ENCODE measurements at regions not wholly inside any gene's neighbourhood (a gene's known extent, or its start where the extent isn't known, plus 50 kb on each side); places are given as distances from the start of the nearest gene placed in this dataset.

GRCh38 chrX:148229801-148230303 lies 248.7 kb downstream of the FMR1NB start:
- no peak for TF ChIP-seq CTCF (conservative IDR thresholded peaks at IDR 0.05; ENCODE audit: low read depth, low read length)
- H3K4me3 ChIP-seq (ENCODE audit: low read length) = no peak overlapping the region
- no peak for DNase-seq (ENCODE audit: low read depth)

- no peak for DNase-seq (ENCODE audit: low read depth)
Observed at GRCh38 chrX:148259990-148260389, 240.4 kb upstream of the AFF2 start.

GRCh38 chrX:148265829-148266228 lies 234.6 kb upstream of the AFF2 start:
- H3K4me3 ChIP-seq (ENCODE audit: low read length) = no peak overlapping the region
- no peak for TF ChIP-seq CTCF (conservative IDR thresholded peaks at IDR 0.05; ENCODE audit: low read depth, low read length)
- DNase-seq (ENCODE audit: low read depth) = no peak

More at GRCh38 chrX:148259990-148260389, 240.4 kb upstream of the AFF2 start:
- H3K4me3 ChIP-seq (ENCODE audit: low read length) = no peak overlapping the region
- no peak for TF ChIP-seq CTCF (conservative IDR thresholded peaks at IDR 0.05; ENCODE audit: low read depth, low read length)

GRCh38 chrX:148268673-148269072 lies 231.7 kb upstream of the AFF2 start:
- TF ChIP-seq CTCF (conservative IDR thresholded peaks at IDR 0.05; ENCODE audit: low read depth, low read length) = no peak
- H3K4me3 ChIP-seq (ENCODE audit: low read length) = no peak overlapping the region
- no peak for DNase-seq (ENCODE audit: low read depth)

- TF ChIP-seq CTCF (conservative IDR thresholded peaks at IDR 0.05; ENCODE audit: low read depth, low read length) = no peak
- H3K4me3 ChIP-seq (ENCODE audit: low read length) = no peak overlapping the region
- DNase-seq (ENCODE audit: low read depth) = no peak
Observed at GRCh38 chrX:148269513-148269912, 230.9 kb upstream of the AFF2 start.

- no peak for DNase-seq (ENCODE audit: low read depth)
- no peak for TF ChIP-seq CTCF (conservative IDR thresholded peaks at IDR 0.05; ENCODE audit: low read depth, low read length)
- H3K4me3 ChIP-seq (ENCODE audit: low read length) = no peak overlapping the region
Observed at GRCh38 chrX:148270499-148270898, 229.9 kb upstream of the AFF2 start.

- DNase-seq (ENCODE audit: low read depth) = no peak
- H3K4me3 ChIP-seq (ENCODE audit: low read length) = no peak overlapping the region
- TF ChIP-seq CTCF (conservative IDR thresholded peaks at IDR 0.05; ENCODE audit: low read depth, low read length) = no peak
Observed at GRCh38 chrX:148271263-148271662, 229.2 kb upstream of the AFF2 start.

Data from retinal pigment epithelial cell (primary cell).